ENCODE measurements at regions not wholly inside any gene's neighbourhood (a gene's known extent, or its start where the extent isn't known, plus 50 kb on each side); places are given as distances from the start of the nearest gene placed in this dataset.

- intact Hi-C loops (cut with DNase I), result no loop called here
- DNase-seq (ENCODE audit: low spot score), result no peak
These were observed 313.5 kb downstream of the ALG10 start for GRCh38 chr12:34335819-34336262.

- DNase-seq (ENCODE audit: low spot score), result no peak
- intact Hi-C loops (cut with DNase I), result no loop called here
These were observed 314.5 kb downstream of the ALG10 start for GRCh38 chr12:34336619-34337465.

- intact Hi-C loops (cut with DNase I), result no loop called here
- no peak for DNase-seq (ENCODE audit: low spot score)
These were observed 316.5 kb downstream of the ALG10 start for GRCh38 chr12:34338751-34339150.

- intact Hi-C loops (cut with DNase I), result no loop called here
- no peak for DNase-seq (ENCODE audit: low spot score)
These were observed 317.6 kb downstream of the ALG10 start for GRCh38 chr12:34339922-34340321.

GRCh38 chr12:34340534-34341361 lies 318.5 kb downstream of the ALG10 start:
- intact Hi-C loops (cut with DNase I), result no loop called here
- no peak for DNase-seq (ENCODE audit: low spot score)

- intact Hi-C loops (cut with DNase I), result no loop called here
- DNase-seq (ENCODE audit: low spot score), result no peak
These were observed 319.1 kb downstream of the ALG10 start for GRCh38 chr12:34341362-34341733.

GRCh38 chr12:34342048-34342447 lies 319.8 kb downstream of the ALG10 start:
- intact Hi-C loops (cut with DNase I), result no loop called here
- no peak for DNase-seq (ENCODE audit: low spot score)

- intact Hi-C loops (cut with DNase I), result no loop called here
- DNase-seq (ENCODE audit: low spot score), result no peak
These were observed 321.0 kb downstream of the ALG10 start for GRCh38 chr12:34343345-34343744.

- intact Hi-C loops (cut with DNase I), result no loop called here
- no peak for DNase-seq (ENCODE audit: low spot score)
These were observed 321.5 kb downstream of the ALG10 start for GRCh38 chr12:34343766-34344165.

- DNase-seq (ENCODE audit: low spot score), result no peak
- intact Hi-C loops (cut with DNase I), result no loop called here
These were observed 322.7 kb downstream of the ALG10 start for GRCh38 chr12:34344851-34345522.

GRCh38 chr12:34345801-34346200 lies 323.5 kb downstream of the ALG10 start:
- DNase-seq (ENCODE audit: low spot score), result no peak
- intact Hi-C loops (cut with DNase I), result no loop called here

GRCh38 chr12:34346372-34347034 lies 324.2 kb downstream of the ALG10 start:
- intact Hi-C loops (cut with DNase I), result no loop called here
- DNase-seq (ENCODE audit: low spot score), result no peak

- no peak for DNase-seq (ENCODE audit: low spot score)
- intact Hi-C loops (cut with DNase I), result no loop called here
These were observed 325.1 kb downstream of the ALG10 start for GRCh38 chr12:34347367-34347766.

- intact Hi-C loops (cut with DNase I), result no loop called here
- no peak for DNase-seq (ENCODE audit: low spot score)
These were observed 325.8 kb downstream of the ALG10 start for GRCh38 chr12:34348064-34348463.

GRCh38 chr12:34348836-34349672 lies 326.8 kb downstream of the ALG10 start:
- DNase-seq (ENCODE audit: low spot score), result no peak
- intact Hi-C loops (cut with DNase I), result no loop called here

- no peak for DNase-seq (ENCODE audit: low spot score)
- intact Hi-C loops (cut with DNase I), result no loop called here
These were observed 327.3 kb downstream of the ALG10 start for GRCh38 chr12:34349673-34349961.

GRCh38 chr12:34350092-34351041 lies 328.1 kb downstream of the ALG10 start:
- no peak for DNase-seq (ENCODE audit: low spot score)
- intact Hi-C loops (cut with DNase I), result no loop called here

- intact Hi-C loops (cut with DNase I), result no loop called here
- no peak for DNase-seq (ENCODE audit: low spot score)
These were observed 329.8 kb downstream of the ALG10 start for GRCh38 chr12:34352098-34352497.
